Dermis blood vessel endothelial cell (primary cell): ENCODE measurements at regions not wholly inside any gene's neighbourhood (a gene's known extent, or its start where the extent isn't known, plus 50 kb on each side); places are given as distances from the start of the nearest gene placed in this dataset.

Experiments
- DNase-seq: peaks from one replicate; pipeline ENCODE4 v3.0.0; 2010

- no peak for DNase-seq
Measured at GRCh38 chr14:87497301-87497700, 495.7 kb downstream of the GALC start.

- DNase-seq: no peak
Measured at GRCh38 chr14:87494010-87494409, 499.0 kb downstream of the GALC start.

- DNase-seq: no peak
Measured at GRCh38 chr14:87492561-87492960, 500.4 kb downstream of the GALC start.

GRCh38 chr14:87491816-87492215, 501.2 kb downstream of the GALC start:
- no peak for DNase-seq

- no peak for DNase-seq
Measured at GRCh38 chr14:87489196-87489819, 503.7 kb downstream of the GALC start.

- no peak for DNase-seq
Measured at GRCh38 chr14:87483271-87484260, 509.4 kb downstream of the GALC start.

- no peak for DNase-seq
Measured at GRCh38 chr14:87468531-87468930, 524.5 kb downstream of the GALC start.

- no peak for DNase-seq
Measured at GRCh38 chr14:87467578-87467977, 525.4 kb downstream of the GALC start.

GRCh38 chr14:87465770-87466169, 527.2 kb downstream of the GALC start:
- DNase-seq: no peak

GRCh38 chr14:87461704-87462103, 531.3 kb downstream of the GALC start:
- no peak for DNase-seq

- no peak for DNase-seq
Measured at GRCh38 chr14:87457720-87458119, 535.3 kb downstream of the GALC start.

- no peak for DNase-seq
Measured at GRCh38 chr14:87450193-87450592, 542.8 kb downstream of the GALC start.

GRCh38 chr14:87449016-87449415, 544.0 kb downstream of the GALC start:
- no peak for DNase-seq

- DNase-seq: no peak
Measured at GRCh38 chr14:87443787-87444186, 549.2 kb downstream of the GALC start.

GRCh38 chr14:87443039-87443438, 549.9 kb downstream of the GALC start:
- DNase-seq: no peak

GRCh38 chr14:87437158-87437557, 555.8 kb downstream of the GALC start:
- DNase-seq: no peak

GRCh38 chr14:87434680-87435079, 558.3 kb downstream of the GALC start:
- no peak for DNase-seq

GRCh38 chr14:87434011-87434410, 559.0 kb downstream of the GALC start:
- DNase-seq: no peak

GRCh38 chr14:87432698-87433097, 560.3 kb downstream of the GALC start:
- DNase-seq: no peak

- no peak for DNase-seq
Measured at GRCh38 chr14:87430810-87431209, 562.2 kb downstream of the GALC start.

- DNase-seq: no peak
Measured at GRCh38 chr14:87430214-87430613, 562.8 kb downstream of the GALC start.

GRCh38 chr14:87419925-87420324, 573.1 kb downstream of the GALC start:
- no peak for DNase-seq

- DNase-seq: no peak
Measured at GRCh38 chr14:87411370-87411769, 581.6 kb downstream of the GALC start.

- DNase-seq: no peak
Measured at GRCh38 chr14:87409393-87409792, 583.6 kb downstream of the GALC start.
